HG02938 (cell line): ENCODE measurements at regions not wholly inside any gene's neighbourhood (a gene's known extent, or its start where the extent isn't known, plus 50 kb on each side); places are given as distances from the start of the nearest gene placed in this dataset.
A peak's percentile ranks its signal among the peaks of the same experiment; 100 is the strongest.
"Not testable (repeated sequence)": the region's sequence is repeated elsewhere in the genome, so short reads cannot be mapped to it uniquely, and the experiment has no call there.

Source experiments
- ATAC-seq: cut with Tn5 transposase; IDR thresholded peaks from one replicate; pipeline ENCODE4 v1.9.1; 2021; ENCODE audit warnings: mild to moderate bottlenecking, moderate library complexity; ENCODE audit not compliant: unreplicated experiment

DNA sequence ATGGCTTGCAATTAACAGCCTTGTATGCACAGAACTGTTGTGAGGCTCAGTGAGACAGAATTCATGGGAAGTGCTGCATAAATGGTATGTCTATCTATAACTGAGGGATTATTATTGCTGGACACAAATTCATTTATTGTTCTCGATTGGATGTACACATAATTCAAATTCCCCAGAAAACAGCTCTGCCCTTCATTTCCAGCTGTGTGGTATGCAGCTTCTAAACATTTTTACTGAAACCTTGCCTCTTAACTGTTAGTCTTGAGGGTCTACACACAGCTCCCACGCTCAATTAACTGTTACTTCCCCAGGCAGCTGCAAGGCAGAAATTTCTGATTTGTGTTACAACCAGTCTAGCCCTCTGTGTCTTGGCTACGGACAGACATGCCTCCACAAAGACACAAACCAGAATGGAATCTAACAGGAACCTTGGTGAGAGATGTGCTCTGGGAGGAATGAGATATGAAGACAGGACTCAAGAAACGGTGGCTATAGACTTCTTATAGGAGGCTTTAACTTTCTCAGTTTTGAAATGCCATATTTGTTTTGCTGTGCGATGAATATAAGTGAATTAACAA lies 139.7 kb upstream of the TBL1XR1 start:
- ATAC-seq, result no peak

DNA sequence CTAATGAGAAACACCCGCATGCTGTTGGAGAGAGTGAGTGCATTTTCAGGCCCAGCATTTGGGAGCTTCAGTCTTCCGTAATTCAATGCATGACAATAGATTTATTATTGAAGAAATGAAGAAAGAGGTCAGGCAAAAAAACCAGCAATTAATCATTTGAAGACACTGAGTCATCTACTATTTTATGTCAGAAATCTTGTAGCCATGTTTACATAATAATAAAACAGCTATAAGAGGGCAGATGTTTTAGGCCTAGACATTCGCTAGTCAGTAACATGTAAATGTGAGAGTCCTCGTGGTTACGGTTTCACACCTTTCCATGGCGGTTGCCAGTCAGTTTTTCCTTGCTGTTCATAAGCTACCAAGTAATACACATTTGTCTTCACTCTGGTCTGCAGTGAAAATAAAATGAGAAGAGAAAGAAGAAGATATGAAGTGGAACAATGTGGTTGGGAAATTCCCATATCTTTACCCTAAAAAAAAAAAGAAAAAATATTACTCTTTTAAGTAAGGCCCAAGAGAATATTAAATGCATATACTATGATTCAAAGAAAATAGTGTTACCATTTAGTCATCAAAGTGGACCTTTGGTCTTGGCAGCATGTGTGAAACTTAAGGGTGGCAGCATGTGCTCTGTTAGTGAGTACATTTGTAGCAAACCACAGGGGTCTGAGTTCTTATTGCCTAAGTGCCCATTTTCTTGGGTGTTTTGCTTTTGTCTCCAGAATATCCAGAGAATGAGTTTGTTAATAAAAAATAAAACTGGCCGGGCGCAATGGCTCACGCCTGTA lies 140.5 kb upstream of the TBL1XR1 start:
- peak; percentile 82 for ATAC-seq

DNA sequence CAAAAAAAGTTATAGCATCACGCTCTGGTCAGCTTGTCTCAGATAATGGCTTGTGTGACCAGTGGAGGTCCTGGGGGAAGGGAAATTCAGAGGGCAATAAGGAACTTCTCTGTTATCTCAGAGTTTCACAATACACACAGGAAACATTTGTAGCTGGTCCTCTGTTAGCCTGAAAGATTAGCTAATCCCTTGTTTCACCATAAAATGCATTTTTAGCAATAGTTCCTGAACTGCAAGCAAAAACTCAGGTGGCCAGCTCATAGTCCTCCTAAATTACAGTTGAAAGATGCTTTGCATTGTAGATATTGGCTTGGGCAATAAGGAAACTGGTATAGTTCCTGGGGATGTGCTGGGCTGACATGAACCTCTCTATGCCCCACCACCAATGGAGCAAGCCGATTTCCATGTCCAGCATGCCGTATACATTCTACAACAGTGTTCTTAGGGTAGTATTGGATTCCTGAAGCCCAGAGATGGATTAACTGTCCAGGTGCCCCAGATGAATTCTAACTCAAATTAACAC lies 141.5 kb upstream of the TBL1XR1 start:
- ATAC-seq, result peak; percentile 36

DNA sequence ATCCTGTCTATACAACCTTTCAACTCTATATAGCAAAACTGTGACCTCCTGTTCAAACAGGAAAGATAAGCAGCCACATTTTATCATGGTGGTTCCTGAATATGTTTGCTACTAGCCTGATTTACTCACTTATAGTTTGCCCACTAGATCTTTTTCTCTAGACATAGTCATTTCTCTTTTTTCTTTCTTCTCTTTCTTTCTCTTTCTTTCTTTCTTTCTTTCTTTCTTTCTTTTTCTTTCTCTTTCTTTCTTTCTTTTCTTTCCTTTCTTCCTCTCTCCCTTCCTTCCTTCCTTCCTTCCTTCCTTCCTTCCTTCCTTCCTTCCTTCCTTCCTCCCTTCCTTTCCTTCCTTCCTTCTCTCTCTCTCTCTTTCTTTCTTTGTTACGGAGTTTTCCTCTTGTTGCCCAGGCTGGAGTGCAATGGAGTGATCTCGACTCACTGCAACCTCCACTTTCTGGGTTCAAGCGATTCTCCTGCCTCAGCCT lies 142.0 kb upstream of the TBL1XR1 start:
- ATAC-seq, result peak; percentile 8

DNA sequence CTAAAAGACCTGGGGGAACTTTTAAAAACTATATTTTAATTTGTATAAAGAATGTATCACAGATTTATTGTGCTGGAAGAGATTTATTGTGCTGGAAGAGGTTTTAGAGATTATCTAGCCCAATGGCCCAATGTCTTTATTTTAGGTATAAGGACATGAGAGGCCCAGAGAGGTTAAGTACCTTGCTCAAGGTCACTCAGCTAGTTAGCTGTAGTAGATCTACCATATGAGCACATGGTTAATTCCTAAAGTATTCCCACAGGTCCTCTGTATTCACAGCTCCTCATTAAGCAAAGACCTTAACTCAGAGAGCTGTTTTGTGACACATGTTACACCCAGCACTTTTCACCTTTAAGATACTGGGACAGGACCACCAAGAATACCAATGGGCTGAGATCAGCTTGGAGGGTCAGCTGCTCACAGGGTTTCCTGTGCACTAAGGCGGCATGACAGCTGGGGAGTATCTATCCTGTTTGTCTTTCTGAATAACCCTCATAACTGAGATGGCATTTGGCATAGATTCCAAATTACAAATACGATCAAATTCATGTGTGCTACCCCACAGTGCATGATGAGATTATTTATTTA lies 143.1 kb upstream of the TBL1XR1 start:
- ATAC-seq, result no peak

DNA sequence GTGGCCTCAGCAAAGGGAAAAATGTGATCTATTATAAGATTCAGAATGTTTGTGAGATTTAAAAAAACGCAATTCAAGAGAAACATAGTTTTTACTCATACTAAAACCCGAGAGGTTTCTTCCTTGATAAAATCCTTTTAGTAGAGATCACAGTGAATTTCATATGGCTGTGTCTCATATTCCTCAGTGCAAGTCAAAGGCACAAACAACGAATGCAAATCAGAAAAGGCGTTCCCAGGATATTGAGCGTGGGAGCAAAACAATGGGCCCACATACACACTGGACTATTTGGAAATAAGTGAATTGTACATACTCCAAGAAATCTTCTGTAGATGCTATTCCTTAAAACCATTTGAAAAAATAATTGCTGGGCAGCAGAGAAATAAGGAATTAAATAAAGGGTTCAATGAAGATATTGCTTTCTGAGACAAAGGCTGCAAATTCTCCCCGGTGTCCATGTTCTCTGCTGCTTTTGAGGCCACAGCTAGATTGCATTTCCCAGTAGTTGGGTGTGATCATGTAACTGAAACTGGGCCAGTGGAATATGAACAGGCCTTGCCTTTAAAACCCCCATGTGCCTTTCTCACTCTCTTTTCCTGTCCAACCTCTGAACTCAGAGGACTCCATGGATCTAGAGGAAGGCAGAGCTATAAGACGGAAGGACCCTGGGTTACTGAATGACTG lies 144.6 kb upstream of the TBL1XR1 start:
- no peak for ATAC-seq

DNA sequence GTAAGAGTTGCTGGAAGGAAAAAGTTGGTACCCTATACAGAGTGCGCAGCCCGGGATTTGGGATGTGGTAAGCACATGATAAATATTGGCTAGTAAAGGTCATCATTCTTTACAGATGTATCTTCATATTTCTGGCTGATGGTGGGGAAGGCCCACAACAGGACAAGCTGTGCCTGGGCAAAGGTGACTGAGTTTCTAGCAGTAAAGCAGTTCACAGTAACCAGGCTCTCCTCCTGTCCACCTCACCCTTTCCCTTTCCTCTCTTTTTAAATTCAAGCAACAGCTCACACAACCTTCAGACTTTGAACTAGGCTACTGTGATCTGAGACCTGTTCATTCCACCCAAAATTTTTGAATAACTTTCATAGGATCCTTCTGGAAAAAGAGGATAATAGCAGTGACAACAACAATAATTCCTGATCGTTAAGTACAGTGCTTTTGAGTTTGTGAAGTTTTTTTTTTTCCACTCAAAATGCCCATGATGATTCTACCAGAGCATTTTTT lies 145.9 kb upstream of the TBL1XR1 start:
- ATAC-seq, result no peak

DNA sequence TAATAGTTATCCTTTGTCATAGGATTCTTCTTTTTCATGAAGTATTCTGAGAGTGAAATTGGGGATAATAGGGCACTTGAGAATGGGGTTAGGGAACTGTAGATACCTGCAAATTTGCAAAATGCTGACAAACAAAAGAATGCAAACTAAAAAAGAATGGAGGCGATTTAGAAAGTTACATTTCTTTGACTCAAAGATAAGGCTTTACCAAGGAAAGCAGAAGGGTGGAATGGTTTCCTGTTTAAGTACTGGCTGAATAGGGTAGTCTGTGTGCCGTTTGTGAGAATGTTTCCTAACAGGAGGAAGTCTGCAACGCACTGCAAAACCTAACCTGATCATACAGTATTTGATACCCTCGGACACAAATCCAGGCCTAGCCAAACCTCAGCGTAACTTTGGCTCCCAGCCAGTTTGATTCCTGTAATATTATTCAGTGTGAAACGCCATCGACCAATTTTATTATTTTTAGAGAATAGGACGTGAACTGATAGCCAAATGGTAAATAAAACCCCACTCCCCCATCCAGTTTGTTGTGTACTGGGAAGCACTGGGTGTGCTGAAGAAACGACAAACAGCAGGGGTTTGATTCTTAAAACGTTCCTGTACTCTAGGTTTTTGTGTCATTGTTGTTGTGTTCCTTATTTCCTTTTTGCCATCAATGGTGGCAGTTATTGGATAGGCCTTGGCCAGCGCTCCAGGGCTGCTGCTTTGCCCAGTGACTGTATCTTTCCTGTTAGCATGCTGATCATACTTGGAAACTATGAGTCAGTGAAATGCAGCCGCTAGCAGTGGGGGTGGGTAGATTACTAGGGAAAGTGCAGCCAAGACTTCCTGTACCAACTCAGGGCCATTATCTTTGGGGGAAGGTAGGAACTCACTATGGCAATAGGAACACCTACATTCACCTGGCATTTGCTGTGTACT lies 148.0 kb upstream of the TBL1XR1 start:
- ATAC-seq, result peak; percentile 80

DNA sequence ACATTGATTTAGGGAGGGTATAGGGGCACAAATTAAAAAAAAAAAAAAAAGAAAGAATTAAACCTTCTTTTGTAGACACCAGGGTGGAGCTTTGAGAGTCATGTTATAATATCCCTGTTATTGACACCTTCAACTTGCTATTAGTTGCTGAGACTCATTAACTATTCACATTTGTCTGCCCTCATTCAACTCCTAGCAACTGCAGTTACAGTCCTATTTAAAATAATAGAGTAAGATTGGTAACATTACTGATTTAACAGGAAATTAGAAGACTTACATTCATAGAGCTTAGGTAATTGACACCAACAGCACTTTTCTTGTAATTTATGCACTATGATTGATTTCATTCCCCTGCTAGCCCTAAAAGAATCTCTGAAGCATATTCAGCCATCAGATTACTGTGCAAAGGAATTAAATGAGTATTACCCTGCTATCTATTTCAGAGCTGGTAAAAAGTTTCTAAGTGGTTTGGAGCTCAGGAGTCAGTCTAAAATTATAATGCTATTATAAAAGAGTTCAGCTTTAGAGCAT lies 148.8 kb upstream of the TBL1XR1 start:
- ATAC-seq, result peak; percentile 20

DNA sequence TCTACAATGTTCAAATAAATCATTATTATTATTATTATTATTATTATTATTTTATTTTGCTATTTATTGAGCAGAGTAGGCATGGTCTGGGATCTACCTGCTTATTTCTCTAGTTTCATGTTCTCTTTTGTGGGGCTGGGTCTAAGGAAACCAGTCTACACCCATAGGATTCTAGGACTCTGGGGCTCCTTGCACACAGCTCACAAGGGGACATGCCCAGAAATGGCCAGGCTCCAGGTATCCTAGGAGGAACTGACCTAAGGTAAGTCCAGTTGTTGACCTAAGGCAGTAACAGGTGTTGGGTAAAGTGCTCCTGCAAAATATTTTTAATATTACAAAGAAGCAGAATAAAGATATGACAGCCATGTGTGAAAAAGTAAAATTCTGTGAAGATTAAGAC lies 149.6 kb upstream of the TBL1XR1 start:
- no peak for ATAC-seq

DNA sequence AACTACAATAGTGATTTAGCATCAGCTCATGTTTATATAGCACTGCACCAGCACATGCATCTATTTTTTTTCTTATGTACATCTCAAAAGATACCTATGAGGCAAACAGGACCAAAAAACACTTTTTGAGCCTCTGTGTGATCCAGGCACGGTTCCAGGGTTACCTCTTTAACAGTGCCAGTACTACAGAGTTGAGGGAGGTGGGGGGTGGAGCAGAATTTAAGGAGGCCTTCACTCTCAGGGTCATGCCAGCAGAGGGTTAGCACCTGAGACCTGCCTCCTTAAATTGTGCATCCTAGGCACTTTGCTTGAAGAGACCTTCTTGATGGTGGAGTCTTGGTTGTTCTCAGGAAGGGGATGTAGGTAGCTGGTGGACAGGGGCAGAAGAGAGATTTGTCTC lies 150.3 kb upstream of the TBL1XR1 start:
- ATAC-seq, result no peak

DNA sequence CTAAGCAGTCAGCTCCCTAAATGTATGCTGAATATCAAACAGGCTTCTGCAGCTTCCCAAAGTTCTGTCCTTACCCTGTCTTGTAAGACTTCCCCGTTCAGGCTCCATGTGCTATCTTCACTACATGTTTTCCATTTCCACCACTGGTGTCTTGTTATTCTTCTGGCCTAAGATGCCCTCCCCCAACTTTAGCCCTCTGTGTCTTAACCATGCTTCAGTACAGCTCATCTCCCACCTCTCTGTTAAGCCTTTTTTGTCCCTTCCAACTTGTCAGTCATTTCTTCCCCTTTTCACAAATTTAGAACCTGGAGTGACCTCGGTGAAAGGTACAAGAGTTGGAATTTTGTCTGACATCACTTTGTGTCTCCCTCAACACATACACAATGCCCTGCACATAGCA lies 151.7 kb upstream of the TBL1XR1 start:
- ATAC-seq, result no peak

DNA sequence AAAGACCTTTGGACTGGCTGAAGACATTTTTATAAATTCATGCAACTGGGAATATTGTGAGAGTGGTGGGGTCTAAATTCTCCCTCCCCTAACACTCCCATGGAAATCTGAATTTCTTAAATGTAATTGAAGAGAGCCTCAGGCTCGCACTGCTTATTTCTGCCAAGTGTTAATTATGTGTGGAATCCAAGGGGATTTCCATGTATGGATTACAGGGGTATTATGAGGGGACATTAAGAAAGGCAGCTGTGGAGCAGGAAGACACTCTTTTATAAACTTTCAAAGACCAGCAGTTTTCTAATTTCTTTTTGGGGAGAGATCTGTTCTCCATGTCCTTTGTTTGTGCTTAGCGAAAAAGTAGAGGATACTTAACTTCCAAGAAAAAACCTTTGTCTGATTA lies 152.1 kb upstream of the TBL1XR1 start:
- no peak for ATAC-seq

DNA sequence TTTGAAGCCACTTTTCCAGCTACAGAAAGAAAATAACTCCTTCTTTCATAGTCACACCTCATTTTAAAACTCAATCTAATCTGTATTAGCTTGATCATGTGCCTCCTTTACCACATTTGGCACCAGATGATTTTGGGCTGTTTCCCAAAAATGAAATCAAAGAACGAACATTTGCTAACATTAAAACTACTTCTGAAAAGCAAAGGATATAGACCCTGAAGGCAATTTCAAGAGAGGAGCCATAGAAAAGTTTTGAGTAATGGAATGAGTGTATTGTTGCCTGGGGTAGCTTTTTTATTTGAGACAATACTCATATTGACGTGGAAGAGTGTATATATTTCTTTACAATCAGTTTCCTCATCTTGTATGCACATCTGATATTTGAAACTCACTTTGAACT lies 152.8 kb upstream of the TBL1XR1 start:
- no peak for ATAC-seq

DNA sequence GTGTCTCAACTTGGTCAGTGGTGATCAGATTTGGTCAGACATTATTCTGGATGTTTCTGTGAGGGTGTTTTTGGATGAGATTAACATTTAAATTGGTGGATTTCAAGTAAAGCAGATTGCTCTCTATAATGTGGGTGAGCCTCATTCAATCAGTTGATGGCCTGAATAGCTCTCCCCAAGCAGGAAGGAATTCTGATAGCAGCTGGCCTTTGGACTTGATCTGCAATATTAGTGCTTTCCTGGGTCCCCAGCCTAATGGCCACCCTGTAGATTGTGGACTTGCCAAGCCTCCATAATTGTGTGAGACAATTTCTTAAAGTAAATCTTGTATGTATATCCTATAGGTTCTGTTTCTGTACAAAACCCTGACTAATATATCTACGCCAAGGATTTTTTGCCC lies 153.9 kb upstream of the TBL1XR1 start:
- no peak for ATAC-seq

DNA sequence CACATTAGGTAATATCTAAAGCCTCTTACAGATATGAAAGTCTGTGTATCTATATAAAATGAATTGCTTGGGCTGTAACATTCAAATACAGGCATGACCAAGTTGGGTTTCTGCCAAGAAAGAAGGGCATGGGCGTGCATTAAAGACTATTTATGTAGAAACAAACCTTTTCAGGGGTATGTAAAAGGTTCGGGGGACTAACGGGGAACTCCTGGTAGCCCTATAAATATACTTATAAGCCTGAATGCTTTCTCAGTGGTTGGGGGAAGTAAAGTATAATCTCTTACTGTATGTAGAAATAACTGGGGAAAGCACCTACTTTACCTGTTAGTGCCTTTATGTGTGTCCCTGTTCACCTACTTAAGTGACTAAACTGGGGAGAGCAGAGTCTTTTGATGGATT lies 154.5 kb upstream of the TBL1XR1 start:
- ATAC-seq, result peak; percentile 99

DNA sequence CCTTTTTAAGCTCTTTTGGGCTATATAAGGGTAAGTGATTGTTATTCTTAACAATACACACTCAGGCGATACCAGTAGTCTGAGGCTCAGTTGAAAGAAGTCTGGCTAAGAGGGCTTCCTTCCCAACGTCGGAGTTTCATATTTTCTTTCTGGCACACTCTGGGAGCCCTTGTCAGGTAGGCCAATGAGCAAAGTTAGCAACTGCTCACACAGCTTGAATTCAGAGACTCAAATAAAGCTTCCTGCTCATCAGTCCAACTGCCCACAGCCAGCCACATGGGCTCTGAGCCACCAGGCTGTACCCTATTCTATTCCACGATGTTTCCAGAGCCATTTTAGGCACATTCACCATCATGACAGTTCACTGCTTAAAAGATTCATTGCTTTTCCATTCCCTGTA lies 155.1 kb upstream of the TBL1XR1 start:
- no peak for ATAC-seq

DNA sequence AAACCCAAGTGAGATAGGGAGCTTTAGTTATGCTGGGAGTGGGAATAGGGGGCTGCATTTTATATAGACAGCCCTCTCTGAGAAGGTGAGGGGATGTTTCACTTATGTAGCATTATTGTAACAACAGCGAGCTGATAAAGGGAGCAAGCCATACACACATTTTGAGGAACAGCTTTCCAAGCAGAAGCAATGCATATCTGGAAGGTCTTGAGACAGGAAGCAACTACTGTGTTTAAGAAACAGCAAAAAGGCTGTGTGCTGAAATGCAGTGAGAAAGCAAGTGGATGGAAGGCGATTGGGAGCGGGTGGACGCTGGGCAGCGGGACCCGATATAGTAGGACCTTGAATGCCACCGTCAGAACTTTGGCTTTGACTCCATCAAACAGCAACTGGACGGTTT lies 155.9 kb upstream of the TBL1XR1 start:
- no peak for ATAC-seq

DNA sequence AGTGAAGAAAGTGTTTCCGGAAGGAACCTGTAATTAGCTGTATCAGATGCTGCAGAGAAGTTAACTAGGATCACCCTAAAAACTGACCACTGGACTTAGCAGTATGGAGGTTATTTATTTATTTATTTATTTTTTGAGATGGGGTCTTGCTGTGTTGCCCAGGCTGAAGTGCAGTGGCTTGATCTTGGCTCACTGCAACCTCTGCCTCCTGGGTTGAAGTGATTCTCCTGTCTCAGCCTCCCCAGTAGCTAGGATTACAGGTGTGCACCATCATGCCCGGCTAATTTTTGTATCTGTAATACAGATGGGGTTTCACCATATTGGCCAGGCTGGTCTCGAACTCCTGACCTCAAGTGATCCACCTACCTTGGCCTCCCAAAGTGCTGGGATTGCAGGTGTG lies 156.6 kb upstream of the TBL1XR1 start:
- ATAC-seq, result not testable (repeated sequence)

DNA sequence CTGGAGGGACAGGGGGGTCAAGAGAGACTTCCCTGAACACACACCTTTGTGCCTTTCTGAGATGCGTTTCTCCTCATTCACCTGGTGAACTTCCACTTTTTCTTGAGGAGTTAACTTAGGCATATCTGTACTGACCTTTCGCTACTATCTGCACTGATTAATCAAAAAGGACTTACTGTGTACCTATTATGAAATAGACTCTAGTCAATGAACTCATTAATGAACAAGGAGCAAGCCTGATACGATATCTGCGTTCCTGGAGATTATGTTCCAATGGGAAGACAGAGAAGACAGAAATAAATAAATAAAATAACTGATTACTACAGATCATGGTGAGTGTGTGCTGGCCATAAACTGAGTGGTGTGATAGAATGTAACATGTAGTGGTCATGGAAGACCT lies 157.2 kb upstream of the TBL1XR1 start:
- ATAC-seq, result no peak
